SK-N-SH (cell line): ENCODE measurements at regions not wholly inside any gene's neighbourhood (a gene's known extent, or its start where the extent isn't known, plus 50 kb on each side); places are given as distances from the start of the nearest gene placed in this dataset.

Experiments
- CTCF ChIA-PET: fragments of 300-600, 350-600 bp; formaldehyde crosslinking; extraction: SDS; loops from one replicate; lab custom pipeline; 2021; lab: Yijun Ruan, JAX
- POLR2A ChIA-PET: fragments of 350-600 bp; sonication (Branson Sonifier 250); formaldehyde crosslinking; extraction: SDS; loops from one replicate; lab custom pipeline; 2020; ENCODE audit warnings: antibody characterized with exemption, inconsistent platforms; lab: Yijun Ruan, JAX
- DNase-seq: peaks from one replicate; pipeline ENCODE4 v3.0.0; 2012
- H2AFZ ChIP-seq: fragments of 200-600 bp; sonication (generic); 2 replicates; pipeline ENCODE4 v1.8.1; 2016; ENCODE audit warnings: antibody characterized with exemption, mild to moderate bottlenecking, low read depth
- H3F3A ChIP-seq: fragments of 200-600 bp; sonication (generic); replicated peaks from 2 replicates; pipeline ENCODE3; 2016; ENCODE audit warnings: antibody characterized with exemption, mild to moderate bottlenecking; ENCODE audit not compliant: insufficient read depth
- H3K27ac ChIP-seq, 2 experiments: fragments of 200-500 bp in 1 of 2; fragments of 200-600 bp in 1 of 2; sonication (Bioruptor generic) in 1 of 2; sonication (generic), shearing (Covaris generic) in 1 of 2; 2 replicates each; pipeline versions ENCODE4 v1.5.1 to v1.6.1; 2014 to 2016; ENCODE audit warnings: low read depth in 2 of 2, inconsistent platforms in 1 of 2, low read length in 1 of 2, mild to moderate bottlenecking in 1 of 2, mixed read lengths in 1 of 2
- H3K27me3 ChIP-seq: fragments of 200-600 bp; sonication (generic), shearing (Covaris generic); 2 replicates; pipeline ENCODE4 v1.6.1; 2016; ENCODE audit warnings: mixed run types; ENCODE audit not compliant: insufficient read depth
- H3K36me3 ChIP-seq, 2 experiments: fragments of 200-500 bp in 1 of 2; fragments of 200-600 bp in 1 of 2; sonication (Bioruptor generic) in 1 of 2; sonication (generic) in 1 of 2; replicated peaks in 1 of 2; 2 replicates each; pipeline versions ENCODE3 to v1.5.1; 2014 to 2016; ENCODE audit warnings: low read length in 1 of 2, mild to moderate bottlenecking in 1 of 2; ENCODE audit not compliant: insufficient read depth in 2 of 2, control insufficient read depth in 1 of 2
- H3K4me1 ChIP-seq, 2 experiments: fragments of 200-500 bp in 1 of 2; fragments of 200-600 bp in 1 of 2; sonication (Bioruptor generic) in 1 of 2; sonication (generic), shearing (Covaris generic) in 1 of 2; 2 replicates each; pipeline versions ENCODE4 v1.5.1 to v1.6.1; 2014 to 2016; ENCODE audit warnings: low read depth in 1 of 2, low read length in 1 of 2, mixed run types in 1 of 2; ENCODE audit not compliant: insufficient read depth in 2 of 2, control insufficient read depth in 1 of 2
- H3K4me2 ChIP-seq: fragments of 200-600 bp; sonication (generic), shearing (Covaris generic); 2 replicates; pipeline ENCODE4 v1.6.1; 2017; ENCODE audit warnings: mixed run types
- H3K4me3 ChIP-seq, 2 experiments: fragments of 200-500 bp in 1 of 2; fragments of 200-600 bp in 1 of 2; sonication (Bioruptor generic) in 1 of 2; sonication (generic), shearing (Covaris generic) in 1 of 2; 2 replicates each; pipeline versions ENCODE4 v1.5.1 to v1.8.1; 2014 to 2016; ENCODE audit warnings: low read depth in 2 of 2, inconsistent platforms in 1 of 2, low read length in 1 of 2, mild to moderate bottlenecking in 1 of 2, mixed read lengths in 1 of 2, moderate library complexity in 1 of 2
- H3K79me2 ChIP-seq: fragments of 200-600 bp; sonication (generic); 2 replicates; pipeline ENCODE4 v1.8.1; 2017; ENCODE audit warnings: mild to moderate bottlenecking; ENCODE audit not compliant: insufficient read depth
- H3K9ac ChIP-seq: fragments of 200-600 bp; sonication (generic); 2 replicates; pipeline ENCODE4 v1.6.1; 2017; ENCODE audit warnings: mixed run types
- H3K9me2 ChIP-seq: fragments of 200-600 bp; sonication (generic); 2 replicates; pipeline ENCODE4 v1.6.1; 2017; ENCODE audit warnings: mixed run types
- H3K9me3 ChIP-seq: fragments of 200-600 bp; sonication (generic); 2 replicates; pipeline ENCODE4 v1.6.1; 2017; ENCODE audit warnings: mixed run types, mild to moderate bottlenecking, moderate library complexity
- H4K20me1 ChIP-seq: fragments of 200-600 bp; sonication (generic); 2 replicates; pipeline ENCODE4 v1.6.1; 2017; ENCODE audit warnings: mild to moderate bottlenecking, mixed run types; ENCODE audit not compliant: insufficient read depth
- CHD2 ChIP-seq: fragments of 150-350 bp; IDR thresholded peaks from 2 replicates; pipeline ENCODE4 v1.6.1; 2018; ENCODE audit warnings: low read length; ENCODE audit not compliant: partially characterized antibody
- CTCF ChIP-seq: fragments of 200-600 bp; sonication (generic); IDR thresholded peaks from 2 replicates; pipeline ENCODE4 v1.6.1; 2017; ENCODE audit warnings: antibody characterized with exemption, mild to moderate bottlenecking, moderate library complexity
- ELF1 ChIP-seq: IDR thresholded peaks from 2 replicates; pipeline ENCODE4 v1.4.0; 2012
- EP300 ChIP-seq, 2 experiments: IDR thresholded peaks; 2 replicates each; pipeline versions ENCODE4 v1.4.0 to v1.6.1; 2012; ENCODE audit warnings: borderline replicate concordance in 1 of 2, low read depth in 1 of 2, low read length in 1 of 2
- EZH2phosphoT487 ChIP-seq: fragments of 200-600 bp; sonication (generic); IDR thresholded peaks from 2 replicates; pipeline ENCODE4 v1.6.1; 2017; ENCODE audit warnings: low read depth, mixed run types, mild to moderate bottlenecking, antibody characterized with exemption, moderate library complexity, borderline replicate concordance
- FOXJ3 ChIP-seq: sonication (generic); formaldehyde crosslinking; IDR thresholded peaks from 2 replicates; pipeline ENCODE4 v1.5.1; 2020; ENCODE audit warnings: mild to moderate bottlenecking, missing genetic modification reagents
- FOXM1 ChIP-seq: IDR thresholded peaks from 2 replicates; pipeline ENCODE4 v1.4.0; 2012; ENCODE audit warnings: low read depth, mild to moderate bottlenecking
- GABPA ChIP-seq: IDR thresholded peaks from 2 replicates; pipeline ENCODE4 v1.4.0; 2012; ENCODE audit warnings: low read depth, mild to moderate bottlenecking
- GATA2 ChIP-seq: sonication (generic); formaldehyde crosslinking; IDR thresholded peaks from 2 replicates; pipeline ENCODE4 v1.5.0; 2020; ENCODE audit warnings: mild to moderate bottlenecking, missing genetic modification reagents
- JUND ChIP-seq: IDR thresholded peaks from 2 replicates; pipeline ENCODE4 v1.4.0; 2012
- MEF2A ChIP-seq: IDR thresholded peaks from 2 replicates; pipeline ENCODE4 v1.4.0; 2012; ENCODE audit warnings: low read depth, borderline replicate concordance
- NFIC ChIP-seq: IDR thresholded peaks from 2 replicates; pipeline ENCODE4 v1.4.0; 2012; ENCODE audit warnings: borderline replicate concordance
- NRF1 ChIP-seq: IDR thresholded peaks from 2 replicates; pipeline ENCODE4 v1.6.1; 2012; ENCODE audit warnings: low read depth, mild to moderate bottlenecking, low read length
- PBX3 ChIP-seq: IDR thresholded peaks from 2 replicates; pipeline ENCODE4; 2012
- POLR2AphosphoS5 ChIP-seq: IDR thresholded peaks from 2 replicates; pipeline ENCODE4 v1.6.1; 2012; ENCODE audit warnings: low read depth, low read length
- RFX5 ChIP-seq: IDR thresholded peaks from 2 replicates; pipeline ENCODE4 v1.6.1; 2012; ENCODE audit warnings: mild to moderate bottlenecking, improper control_type of control experiment, low read length
- RXRA ChIP-seq: IDR thresholded peaks from 2 replicates; pipeline ENCODE4 v1.4.0; 2012; ENCODE audit warnings: low read depth, mild to moderate bottlenecking, borderline replicate concordance
- TCF12 ChIP-seq: IDR thresholded peaks from 2 replicates; pipeline ENCODE4 v1.4.0; 2012
- TEAD4 ChIP-seq: IDR thresholded peaks from 2 replicates; pipeline ENCODE4 v1.4.0; 2012; ENCODE audit warnings: mild to moderate bottlenecking, borderline replicate concordance; ENCODE audit not compliant: insufficient read depth
- WGBS: methylation state at CpG from one replicate; pipeline ENCODE4 v1.1.6; 2017; ENCODE audit warnings: low lambda C conversion rate; 5-methylcytosine and 5-hydroxymethylcytosine counted together

GRCh38 chr16:47861999-47862398 lies 293.8 kb downstream of the ABCC12 start:
- Histone ChIP-seq H3K79me2 (no peaks in the 10 kb centered on the region), H4K20me1 (no peaks in the 10 kb centered on the region), H3K36me3 (no peaks in the 10 kb centered on the region), H3K27me3 (no peaks in the 10 kb centered on the region; the same call in 1 of the 2 replicates), H3K9me2 (no peaks in the 10 kb centered on the region), H3K4me2 (no peak overlapping the region), H3F3A (no peaks in the 10 kb centered on the region), H3K4me3 (no peak overlapping the region)
- WGBS = 61% methylated on average over 7 of the region's 8 CpGs
- TF ChIP-seq JUND (no peak), MEF2A (no peak), NFIC (no peak), CHD2 (no peak), RXRA (no peak), GATA2 (CRISPR knock-in tag) (no peak), ELF1 (no peak), PBX3 (no peak), RFX5 (no peak), GABPA (no peak), TEAD4 (no peak), TCF12 (no peak), POLR2AphosphoS5 (no peak), FOXJ3 (CRISPR knock-in tag) (no peak), NRF1 (no peak), CTCF (no peak)
- TF ChIP-seq, all 33 proteins: peak for 0
- POLR2A ChIA-PET = no interaction called here
- H3K9me3 ChIP-seq = no peaks in the 10 kb centered on the region
- H3K27ac ChIP-seq = no peak overlapping the region
- no peak overlapping the region for H2AFZ ChIP-seq
- CTCF ChIA-PET = interaction anchor here (0.9 kb wide), 1 partner anchor 11 kb away, joined by 4 read pairs; no protein-coding TSS in a partner anchor
- no peak overlapping the region for H3K9ac ChIP-seq
- H3K4me1 ChIP-seq = no peaks in the 10 kb centered on the region
- no peak for DNase-seq

- H3K27ac ChIP-seq = no peak overlapping the region
- no peak for DNase-seq
- H3K9ac ChIP-seq = no peak overlapping the region
- no peaks in the 10 kb centered on the region for H3K9me3 ChIP-seq
- H3K4me2 ChIP-seq = no peak overlapping the region
- TF ChIP-seq FOXM1 (no peak), POLR2AphosphoS5 (no peak), CHD2 (no peak), GATA2 (CRISPR knock-in tag) (no peak), CTCF (no peak), EZH2phosphoT487 (no peak), GABPA (no peak), TEAD4 (no peak), TCF12 (no peak), EP300 (IDR thresholded peaks at IDR 0.05; ENCODE audit: borderline replicate concordance in 1 of 2, low read depth in 1 of 2, low read length in 1 of 2) (no peak)
- TF ChIP-seq, all 33 proteins: peak for 0
- CTCF ChIA-PET = interaction anchor here (1.4 kb wide), 1 partner anchor 15 kb away, joined by 4 read pairs; no protein-coding TSS in a partner anchor
- Histone ChIP-seq H3K4me3 (no peak overlapping the region), H3K27me3 (no peaks in the 10 kb centered on the region; the same call in 1 of the 2 replicates), H3K79me2 (no peaks in the 10 kb centered on the region), H3F3A (no peaks in the 10 kb centered on the region), H3K36me3 (no peaks in the 10 kb centered on the region), H3K4me1 (no peaks in the 10 kb centered on the region), H3K9me2 (no peaks in the 10 kb centered on the region), H4K20me1 (no peaks in the 10 kb centered on the region), H2AFZ (no peak overlapping the region)
- POLR2A ChIA-PET = no interaction called here
- WGBS = 34% methylated on average over 9 of the region's 9 CpGs
These were observed 297.3 kb downstream of the ABCC12 start for GRCh38 chr16:47858333-47858982.
